Stimulated activated naive CD8-positive, alpha-beta T cell treated with anti-CD3 and anti-CD28 coated beads, Interleukin-15, amount 100 ng/mL, for 72 hours (primary cell): ENCODE measurements at regions not wholly inside any gene's neighbourhood (a gene's known extent, or its start where the extent isn't known, plus 50 kb on each side); places are given as distances from the start of the nearest gene placed in this dataset.
A peak's percentile ranks its signal among the peaks of the same experiment; 100 is the strongest.
"Not testable (repeated sequence)": the region's sequence is repeated elsewhere in the genome, so short reads cannot be mapped to it uniquely, and the experiment has no call there.

ENCODE experiments used
- ATAC-seq: fragments of 150-1000 bp; cut with Tn5 transposase; 2 replicates; pipeline ENCODE4 v1.10.0; 2021; ENCODE audit warnings: mild to moderate bottlenecking, moderate library complexity
- DNase-seq, 2 donors: peaks; one replicate each; pipeline ENCODE4 v3.0.0; 2021 to 2022
- H3K27ac Mint-ChIP-seq, 2 donors: one replicate each; pipeline ENCODE4 v1.8.0; 2022; ENCODE audit warnings: mild to moderate bottlenecking in 2 of 2, mixed read lengths in 2 of 2, moderate library complexity in 2 of 2
- H3K27me3 Mint-ChIP-seq: one replicate; pipeline ENCODE4 v1.8.0; 2022; ENCODE audit warnings: mixed read lengths
- H3K4me1 Mint-ChIP-seq: one replicate; pipeline ENCODE4 v1.8.0; 2022; ENCODE audit warnings: mild to moderate bottlenecking, mixed read lengths
- H3K4me3 Mint-ChIP-seq, 2 donors: one replicate each; pipeline ENCODE4 v1.8.0; 2022; ENCODE audit warnings: mild to moderate bottlenecking in 2 of 2, mixed read lengths in 2 of 2, moderate library complexity in 1 of 2
- H3K9me3 Mint-ChIP-seq, 2 donors: one replicate each; pipeline ENCODE4 v1.8.0; 2022; ENCODE audit warnings: mixed read lengths in 2 of 2

DNA sequence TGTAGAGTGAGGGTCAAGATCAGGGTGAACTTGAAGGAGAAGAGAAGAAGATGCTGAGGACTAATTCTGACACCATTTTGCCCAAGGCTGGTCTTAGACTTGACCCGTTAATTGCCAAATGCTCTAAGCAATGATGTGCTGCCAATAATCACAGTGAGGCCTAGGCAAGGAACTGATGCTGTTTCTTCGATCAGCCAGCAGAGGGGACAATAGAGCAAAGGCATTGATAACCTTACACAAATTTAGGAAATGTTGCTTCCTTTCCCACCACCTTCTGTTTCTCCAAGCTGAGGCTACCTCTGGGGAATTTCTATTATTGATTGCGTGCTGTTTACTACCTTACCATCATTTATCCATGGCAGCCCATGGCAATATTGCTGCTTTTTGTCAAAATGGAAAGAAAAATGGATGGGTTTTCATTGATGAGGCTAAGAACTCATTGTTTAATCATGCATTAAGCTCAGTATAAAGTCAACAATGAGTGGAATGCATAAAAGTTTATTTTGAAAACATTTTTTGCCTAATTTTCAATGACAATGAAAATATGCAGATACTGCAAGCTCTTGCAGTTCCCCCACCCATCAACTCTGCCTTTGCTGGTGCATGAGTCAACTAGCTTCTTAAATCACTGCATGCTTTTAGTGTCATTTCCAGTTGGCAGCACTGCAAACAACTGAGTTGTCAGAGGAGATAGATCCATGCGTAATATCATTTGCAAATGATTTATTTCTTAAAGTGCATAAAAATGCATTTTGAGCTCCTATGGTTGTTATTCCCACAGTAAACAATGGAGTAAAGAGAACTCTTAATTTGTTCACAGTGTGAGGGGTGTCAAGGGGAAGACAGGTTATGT lies 116.4 kb upstream of the NYAP2 start:
- DNase-seq (no peak), ATAC-seq (peak; percentile 77)
- Mint-ChIP-seq H3K4me1 (no peaks in the 10 kb centered on the region), H3K9me3 (peaks cover 0 to 9% of the 10 kb centered on the region in 2 donors), H3K27ac (no peak overlapping the region), H3K4me3 (no peak overlapping the region), H3K27me3 (no peaks in the 10 kb centered on the region)

DNA sequence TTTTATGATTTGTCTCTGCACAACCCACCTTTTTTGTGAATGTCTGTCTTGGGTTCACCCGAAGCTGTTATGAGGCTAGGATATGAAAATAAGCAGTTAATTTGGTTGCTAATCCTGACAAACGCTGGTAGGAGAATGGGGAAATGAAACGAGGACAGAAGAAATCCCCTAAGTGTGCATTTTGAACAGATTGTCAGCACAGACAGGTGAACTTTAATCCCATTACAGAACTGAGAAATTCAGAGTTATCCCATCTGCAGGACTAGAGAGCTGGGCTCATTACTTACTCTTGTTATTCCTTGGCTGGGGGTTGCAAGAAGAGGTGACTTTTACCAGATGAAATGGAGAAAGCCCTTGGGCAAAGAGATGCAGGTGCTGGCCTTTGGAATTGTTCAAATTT lies 123.3 kb upstream of the NYAP2 start:
- no peak overlapping the region for H3K27ac Mint-ChIP-seq
- H3K27me3 Mint-ChIP-seq, result no peaks in the 10 kb centered on the region
- peaks cover 1% of the 10 kb centered on the region for H3K4me1 Mint-ChIP-seq
- H3K4me3 Mint-ChIP-seq, result no peak overlapping the region
- DNase-seq (no peak), ATAC-seq (no peak)
- peaks cover 15 to 19% of the 10 kb centered on the region in 2 donors for H3K9me3 Mint-ChIP-seq

DNA sequence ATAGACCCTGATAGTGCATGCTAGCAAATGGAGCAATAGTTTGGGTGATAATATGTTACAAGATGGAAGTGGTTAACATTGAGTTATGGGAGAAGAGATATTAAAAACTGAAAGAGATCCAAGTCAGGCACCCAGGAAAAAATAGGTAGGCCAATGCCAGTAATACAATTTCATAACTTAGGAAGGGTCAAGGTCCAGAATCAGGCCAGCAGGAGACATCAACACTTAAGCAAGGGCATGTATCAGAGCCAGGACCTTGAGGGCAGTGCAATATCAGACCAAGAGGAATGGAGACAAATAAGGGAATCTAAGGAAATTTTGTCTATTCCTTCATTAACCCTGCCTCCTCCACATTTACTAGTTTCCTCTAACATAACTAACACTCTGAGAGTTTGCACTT lies 124.1 kb upstream of the NYAP2 start:
- ATAC-seq, result no peak

DNA sequence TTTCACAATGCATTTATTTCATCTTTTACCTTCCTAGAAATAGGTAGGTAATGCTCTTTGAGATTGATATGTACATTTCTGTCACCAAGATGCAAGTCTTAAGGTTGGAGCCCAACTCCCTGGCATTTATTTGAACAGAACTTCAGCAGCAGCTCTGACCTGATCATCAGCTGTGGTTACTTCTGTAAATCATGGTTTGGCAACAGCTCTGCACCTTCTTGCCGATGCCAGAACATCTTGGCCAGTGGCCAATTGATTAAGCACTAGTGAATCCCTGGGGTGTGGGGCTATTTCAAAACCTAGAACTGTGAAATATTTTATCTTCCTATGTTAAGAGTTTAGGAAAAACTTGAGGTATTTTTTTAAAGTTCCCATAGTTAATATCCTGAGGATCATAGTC lies 124.8 kb upstream of the NYAP2 start:
- DNase-seq, result no peak

More for the DNA sequence above, 124.1 kb upstream of the NYAP2 start:
- DNase-seq, result no peak
- Mint-ChIP-seq H3K4me3 (no peak overlapping the region), H3K27me3 (no peaks in the 10 kb centered on the region), H3K9me3 (peaks cover 15 to 17% of the 10 kb centered on the region in 2 donors), H3K4me1 (peaks cover 6% of the 10 kb centered on the region), H3K27ac (no peak overlapping the region)

GRCh38 chr2:225272173-225272572 lies 127.3 kb upstream of the NYAP2 start:
- ATAC-seq, result no peak
- no peak overlapping the region for H3K27ac Mint-ChIP-seq

More for the DNA sequence above, 124.8 kb upstream of the NYAP2 start:
- no peaks in the 10 kb centered on the region for H3K27me3 Mint-ChIP-seq
- H3K4me1 Mint-ChIP-seq, result peaks cover 11% of the 10 kb centered on the region
- ATAC-seq, result no peak
- H3K4me3 Mint-ChIP-seq, result no peak overlapping the region
- H3K9me3 Mint-ChIP-seq, result peaks cover 10 to 15% of the 10 kb centered on the region in 2 donors
- H3K27ac Mint-ChIP-seq, result no peak overlapping the region

GRCh38 chr2:225270861-225271260 lies 128.6 kb upstream of the NYAP2 start:
- ATAC-seq, result peak; percentile 98
- H3K4me3 Mint-ChIP-seq, result no peak overlapping the region
- DNase-seq, result peak; percentile 13 to 37
- no peaks in the 10 kb centered on the region for H3K27me3 Mint-ChIP-seq
- H3K27ac Mint-ChIP-seq, result no peak overlapping the region
- H3K9me3 Mint-ChIP-seq, result no peaks in the 10 kb centered on the region
- H3K4me1 Mint-ChIP-seq, result peaks cover 11% of the 10 kb centered on the region

More at GRCh38 chr2:225272173-225272572, 127.3 kb upstream of the NYAP2 start:
- peaks cover 2 to 7% of the 10 kb centered on the region in 2 donors for H3K9me3 Mint-ChIP-seq
- H3K4me1 Mint-ChIP-seq, result peaks cover 11% of the 10 kb centered on the region
- DNase-seq, result no peak
- H3K4me3 Mint-ChIP-seq, result no peak overlapping the region
- no peaks in the 10 kb centered on the region for H3K27me3 Mint-ChIP-seq

DNA sequence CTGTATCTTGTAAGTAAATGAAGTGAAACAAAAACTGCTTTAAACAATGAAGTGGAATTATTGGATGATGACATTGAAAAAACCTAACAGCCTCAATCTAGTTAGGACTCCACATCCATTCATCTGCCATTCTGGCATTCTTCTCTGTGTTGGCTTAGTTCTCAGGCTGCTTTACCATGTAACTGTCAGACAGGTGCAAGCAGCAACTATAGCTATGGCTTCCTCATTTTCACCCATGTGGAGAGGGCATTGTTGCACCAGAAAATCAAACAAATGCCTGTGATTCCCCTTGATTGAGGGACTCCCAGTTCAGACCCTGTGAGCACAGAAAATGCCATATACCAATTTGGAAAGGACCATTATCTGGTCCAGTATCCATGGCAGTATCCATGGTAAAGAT lies 129.5 kb upstream of the NYAP2 start:
- DNase-seq, result no peak
- Mint-ChIP-seq H3K27me3 (no peaks in the 10 kb centered on the region), H3K27ac (no peak overlapping the region), H3K4me3 (no peak overlapping the region), H3K4me1 (peaks cover 11% of the 10 kb centered on the region), H3K9me3 (no peaks in the 10 kb centered on the region)
- ATAC-seq, result no peak

GRCh38 chr2:225254363-225254762 lies 145.1 kb upstream of the NYAP2 start:
- no peaks in the 10 kb centered on the region for H3K4me1 Mint-ChIP-seq

GRCh38 chr2:225244933-225245332 lies 154.6 kb upstream of the NYAP2 start:
- peaks cover 0 to 5% of the 10 kb centered on the region in 2 donors for H3K9me3 Mint-ChIP-seq
- peaks cover 7% of the 10 kb centered on the region for H3K27me3 Mint-ChIP-seq
- ATAC-seq, result no peak
- no peak overlapping the region for H3K27ac Mint-ChIP-seq
- no peak for DNase-seq
- H3K4me3 Mint-ChIP-seq, result no peak overlapping the region
- no peaks in the 10 kb centered on the region for H3K4me1 Mint-ChIP-seq

More at GRCh38 chr2:225254363-225254762, 145.1 kb upstream of the NYAP2 start:
- Mint-ChIP-seq H3K4me3 (no peak overlapping the region), H3K27me3 (no peaks in the 10 kb centered on the region), H3K9me3 (peaks cover 7 to 9% of the 10 kb centered on the region in 2 donors), H3K27ac (no peak overlapping the region)
- ATAC-seq (no peak), DNase-seq (no peak)

- Mint-ChIP-seq H3K9me3 (peaks cover 8 to 19% of the 10 kb centered on the region in 2 donors), H3K4me3 (no peak overlapping the region)
- no peak for ATAC-seq
Observed at GRCh38 chr2:225236769-225237323, 162.7 kb upstream of the NYAP2 start.

GRCh38 chr2:225233234-225233633 lies 166.3 kb upstream of the NYAP2 start:
- DNase-seq (no peak), ATAC-seq (no peak)
- H3K27me3 Mint-ChIP-seq, result no peaks in the 10 kb centered on the region
- H3K4me1 Mint-ChIP-seq, result no peaks in the 10 kb centered on the region
- peaks cover 8 to 12% of the 10 kb centered on the region in 2 donors for H3K9me3 Mint-ChIP-seq
- H3K4me3 Mint-ChIP-seq, result no peak overlapping the region
- no peak overlapping the region for H3K27ac Mint-ChIP-seq

More at GRCh38 chr2:225236769-225237323, 162.7 kb upstream of the NYAP2 start:
- Mint-ChIP-seq H3K27me3 (no peaks in the 10 kb centered on the region), H3K4me1 (no peaks in the 10 kb centered on the region), H3K27ac (no peak overlapping the region)
- no peak for DNase-seq

GRCh38 chr2:225231900-225232299 lies 167.6 kb upstream of the NYAP2 start:
- Mint-ChIP-seq H3K27ac (no peak overlapping the region), H3K4me1 (no peaks in the 10 kb centered on the region), H3K4me3 (no peak overlapping the region), H3K27me3 (no peaks in the 10 kb centered on the region), H3K9me3 (no peaks in the 10 kb centered on the region)
- no peak for ATAC-seq
- DNase-seq, result no peak

- H3K4me3 Mint-ChIP-seq, result peak overlapping the region in 1 of 2 donors; percentile 7
- H3K4me1 Mint-ChIP-seq, H3K27ac Mint-ChIP-seq, H3K9me3 Mint-ChIP-seq, ATAC-seq, H3K27me3 Mint-ChIP-seq: not testable (repeated sequence)
- peak in 1 of 2 donors; percentile 11 for DNase-seq
Observed at GRCh38 chr2:225229346-225229745, 170.2 kb upstream of the NYAP2 start.

- no peaks in the 10 kb centered on the region for H3K4me1 Mint-ChIP-seq
- no peaks in the 10 kb centered on the region for H3K9me3 Mint-ChIP-seq
- ATAC-seq, result no peak
Observed at GRCh38 chr2:225226441-225226840, 173.1 kb upstream of the NYAP2 start.

GRCh38 chr2:225223301-225223700 lies 176.2 kb upstream of the NYAP2 start:
- H3K4me3 Mint-ChIP-seq, result no peak overlapping the region
- ATAC-seq (no peak), DNase-seq (no peak)
- H3K4me1 Mint-ChIP-seq, result no peaks in the 10 kb centered on the region
- H3K27me3 Mint-ChIP-seq, result no peaks in the 10 kb centered on the region
- no peak overlapping the region for H3K27ac Mint-ChIP-seq
- H3K9me3 Mint-ChIP-seq, result no peaks in the 10 kb centered on the region

More at GRCh38 chr2:225226441-225226840, 173.1 kb upstream of the NYAP2 start:
- Mint-ChIP-seq H3K4me3 (no peak overlapping the region), H3K27ac (peak overlapping the region in 1 of 2 donors; percentile 5), H3K27me3 (no peaks in the 10 kb centered on the region)
- no peak for DNase-seq

GRCh38 chr2:225207471-225207870 lies 165.2 kb upstream of the DOCK10 start:
- Mint-ChIP-seq H3K9me3 (peaks cover 0 to 9% of the 10 kb centered on the region in 2 donors), H3K27ac (no peak overlapping the region), H3K4me1 (no peaks in the 10 kb centered on the region), H3K4me3 (no peak overlapping the region), H3K27me3 (no peaks in the 10 kb centered on the region)
- no peak for DNase-seq
- ATAC-seq, result no peak
